NCI-H2029 treated with DMSO at 0.1 percent for 48 hours (cell line): ENCODE measurements at regions not wholly inside any gene's neighbourhood (a gene's known extent, or its start where the extent isn't known, plus 50 kb on each side); places are given as distances from the start of the nearest gene placed in this dataset.
"Not testable (repeated sequence)": the region's sequence is repeated elsewhere in the genome, so short reads cannot be mapped to it uniquely, and the experiment has no call there.

Experiments
- DNase-seq: peaks from one replicate; lab custom pipeline; 2025; lab: John Stamatoyannopoulos, UW

- no peak for DNase-seq
Observed at GRCh38 chr7:86366946-86367345, 276.8 kb upstream of the GRM3 start.

- not testable (repeated sequence) for DNase-seq
Observed at GRCh38 chr7:86340407-86340806, 303.3 kb upstream of the GRM3 start.

GRCh38 chr7:86339051-86339450, 304.7 kb upstream of the GRM3 start:
- no peak for DNase-seq

- DNase-seq, result no peak
Observed at GRCh38 chr7:86328801-86329433, 314.8 kb upstream of the GRM3 start.

- DNase-seq, result no peak
Observed at GRCh38 chr7:86326847-86327246, 316.9 kb upstream of the GRM3 start.

- DNase-seq, result no peak
Observed at GRCh38 chr7:86320889-86321288, 322.8 kb upstream of the GRM3 start.

GRCh38 chr7:86320341-86320740, 323.4 kb upstream of the GRM3 start:
- no peak for DNase-seq

GRCh38 chr7:86313842-86314241, 329.9 kb upstream of the GRM3 start:
- no peak for DNase-seq

GRCh38 chr7:86301301-86301700, 342.4 kb upstream of the GRM3 start:
- DNase-seq, result no peak

- DNase-seq, result no peak
Observed at GRCh38 chr7:86295526-86295925, 348.2 kb upstream of the GRM3 start.

- DNase-seq, result no peak
Observed at GRCh38 chr7:86282014-86282682, 361.6 kb upstream of the GRM3 start.

- no peak for DNase-seq
Observed at GRCh38 chr7:86280150-86280549, 363.6 kb upstream of the GRM3 start.

- DNase-seq, result no peak
Observed at GRCh38 chr7:86262781-86263180, 380.9 kb upstream of the GRM3 start.

GRCh38 chr7:86257894-86258293, 385.8 kb upstream of the GRM3 start:
- DNase-seq, result no peak

- DNase-seq, result no peak
Observed at GRCh38 chr7:86252406-86252805, 391.3 kb upstream of the GRM3 start.

- no peak for DNase-seq
Observed at GRCh38 chr7:86248977-86249376, 394.7 kb upstream of the GRM3 start.

- no peak for DNase-seq
Observed at GRCh38 chr7:86243171-86243570, 400.5 kb upstream of the GRM3 start.

- no peak for DNase-seq
Observed at GRCh38 chr7:86226191-86226590, 417.5 kb upstream of the GRM3 start.

- DNase-seq, result no peak
Observed at GRCh38 chr7:86222806-86223205, 420.9 kb upstream of the GRM3 start.

GRCh38 chr7:86214734-86215133, 429.0 kb upstream of the GRM3 start:
- no peak for DNase-seq

GRCh38 chr7:86212976-86213375, 430.7 kb upstream of the GRM3 start:
- no peak for DNase-seq

GRCh38 chr7:86209036-86209435, 434.7 kb upstream of the GRM3 start:
- DNase-seq, result no peak

- no peak for DNase-seq
Observed at GRCh38 chr7:86207740-86208139, 436.0 kb upstream of the GRM3 start.

GRCh38 chr7:86202833-86203232, 440.9 kb upstream of the GRM3 start:
- no peak for DNase-seq
